HCT116 (cell line): ENCODE measurements at regions not wholly inside any gene's neighbourhood (a gene's known extent, or its start where the extent isn't known, plus 50 kb on each side); places are given as distances from the start of the nearest gene placed in this dataset.

Experiments used
- CEBPB ChIP-seq: IDR thresholded peaks from 2 replicates; pipeline ENCODE4 v1.6.1; 2012; ENCODE audit warnings: low read depth
- CTCF ChIP-seq, 3 experiments: fragments of 200-600 bp in 1 of 3; sonication (generic) in 1 of 3; IDR thresholded peaks in 2 of 3; conservative IDR thresholded peaks in 1 of 3; 2 replicates each; pipeline ENCODE4 v1.5.1; 2012 to 2017; ENCODE audit warnings: low read depth in 2 of 3, low read length in 2 of 3, antibody characterized with exemption in 1 of 3, borderline replicate concordance in 1 of 3, control low read depth in 1 of 3, mild to moderate bottlenecking in 1 of 3, mixed read lengths in 1 of 3, mixed run types in 1 of 3, moderate library complexity in 1 of 3; ENCODE audit not compliant: insufficient read depth in 1 of 3
- ZNF274 ChIP-seq: fragments of 200-500 bp; sonication (Bioruptor generic); IDR thresholded peaks from 2 replicates; pipeline ENCODE4 v1.6.1; 2014; ENCODE audit warnings: mild to moderate bottlenecking, low read depth, low read length, inconsistent platforms

GRCh38 chr14:84991021-84991420, 538.9 kb upstream of the FLRT2 start:
- TF ChIP-seq ZNF274 (no peak), CEBPB (no peak), CTCF (IDR thresholded peaks at IDR 0.05 in 2 of 3, conservative IDR thresholded peaks at IDR 0.05 in 1 of 3; ENCODE audit: borderline replicate concordance in 1 of 3, insufficient read depth in 1 of 3, low read depth in 2 of 3, low read length in 2 of 3) (no peak)
